ENCODE measurements at regions not wholly inside any gene's neighbourhood (a gene's known extent, or its start where the extent isn't known, plus 50 kb on each side); places are given as distances from the start of the nearest gene placed in this dataset.

DNA sequence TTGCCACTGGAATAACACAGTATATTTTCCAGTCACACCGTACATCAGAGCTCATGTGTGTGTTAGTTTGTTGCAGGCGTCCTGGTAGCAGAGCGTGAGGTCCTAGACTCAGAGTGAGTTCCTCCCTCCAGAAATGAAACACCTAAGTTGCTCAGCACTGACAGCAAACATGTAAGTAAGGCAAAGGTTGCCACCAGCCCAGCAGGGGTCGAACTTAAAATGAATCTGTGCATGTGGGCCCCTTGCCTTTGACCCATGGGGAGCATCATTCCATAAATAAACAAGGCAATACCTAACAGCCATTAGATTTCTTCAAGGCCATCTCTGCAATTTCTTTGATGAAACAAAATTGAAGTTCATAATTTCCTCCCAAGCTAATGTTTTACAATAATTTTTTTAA, 125.3 kb upstream of the ERG start:
- TF ChIP-seq, protein P1, sequence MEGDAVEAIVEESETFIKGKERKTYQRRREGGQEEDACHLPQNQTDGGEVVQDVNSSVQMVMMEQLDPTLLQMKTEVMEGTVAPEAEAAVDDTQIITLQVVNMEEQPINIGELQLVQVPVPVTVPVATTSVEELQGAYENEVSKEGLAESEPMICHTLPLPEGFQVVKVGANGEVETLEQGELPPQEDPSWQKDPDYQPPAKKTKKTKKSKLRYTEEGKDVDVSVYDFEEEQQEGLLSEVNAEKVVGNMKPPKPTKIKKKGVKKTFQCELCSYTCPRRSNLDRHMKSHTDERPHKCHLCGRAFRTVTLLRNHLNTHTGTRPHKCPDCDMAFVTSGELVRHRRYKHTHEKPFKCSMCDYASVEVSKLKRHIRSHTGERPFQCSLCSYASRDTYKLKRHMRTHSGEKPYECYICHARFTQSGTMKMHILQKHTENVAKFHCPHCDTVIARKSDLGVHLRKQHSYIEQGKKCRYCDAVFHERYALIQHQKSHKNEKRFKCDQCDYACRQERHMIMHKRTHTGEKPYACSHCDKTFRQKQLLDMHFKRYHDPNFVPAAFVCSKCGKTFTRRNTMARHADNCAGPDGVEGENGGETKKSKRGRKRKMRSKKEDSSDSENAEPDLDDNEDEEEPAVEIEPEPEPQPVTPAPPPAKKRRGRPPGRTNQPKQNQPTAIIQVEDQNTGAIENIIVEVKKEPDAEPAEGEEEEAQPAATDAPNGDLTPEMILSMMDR (IDR thresholded peaks at IDR 0.05), result no peak
- no peak for TF ChIP-seq POLR2A (IDR thresholded peaks at IDR 0.05)
